Suppressor macrophage treated with lipopolysaccharide for 1 hour (primary cell): ENCODE measurements at regions not wholly inside any gene's neighbourhood (a gene's known extent, or its start where the extent isn't known, plus 50 kb on each side); places are given as distances from the start of the nearest gene placed in this dataset.
A peak's percentile ranks its signal among the peaks of the same experiment; 100 is the strongest.
"Not testable (repeated sequence)": the region's sequence is repeated elsewhere in the genome, so short reads cannot be mapped to it uniquely, and the experiment has no call there.

ENCODE experiments used
- DNase-seq, 3 donors: peaks; one replicate each; pipeline ENCODE4 v3.0.0-alpha.2; 2020 to 2022

DNA sequence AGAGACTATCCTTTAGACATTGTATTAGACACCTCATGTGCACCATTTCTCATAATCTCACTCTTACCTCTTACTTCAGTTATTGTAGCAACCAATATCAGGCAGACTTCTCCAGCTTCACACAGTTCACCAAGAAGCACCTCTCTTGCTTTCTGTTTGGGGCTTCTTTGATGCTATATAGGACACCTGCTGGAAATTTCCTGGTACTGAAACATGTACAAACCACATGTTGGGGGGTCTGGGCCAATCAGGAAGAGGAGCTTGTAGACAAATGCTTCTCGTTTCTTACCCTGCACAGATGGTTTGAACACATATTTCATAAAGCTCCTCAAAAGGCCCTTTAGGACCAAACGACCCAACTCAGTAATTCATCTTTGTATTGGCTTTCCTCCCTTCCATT lies 212.1 kb downstream of the IZUMO3 start:
- DNase-seq: no peak

DNA sequence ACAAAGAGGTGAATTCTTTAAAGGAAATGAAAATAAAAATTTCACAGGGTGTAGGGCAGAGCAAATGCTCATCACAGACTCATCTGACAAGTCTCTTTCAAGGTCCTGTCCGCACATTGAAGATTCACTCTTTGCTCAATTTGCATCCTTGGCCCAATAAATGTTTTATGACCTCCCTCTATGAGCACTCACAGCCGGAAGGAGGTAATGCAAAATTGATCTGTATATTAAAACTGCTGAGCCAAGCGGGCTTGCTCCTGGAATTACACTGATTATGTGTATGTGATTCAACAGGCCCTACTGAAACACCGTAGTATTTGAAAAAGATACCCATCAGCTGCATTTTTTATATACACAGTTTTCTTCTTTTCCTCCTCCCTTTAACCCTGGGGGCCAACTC lies 246.8 kb downstream of the IZUMO3 start:
- DNase-seq: no peak

DNA sequence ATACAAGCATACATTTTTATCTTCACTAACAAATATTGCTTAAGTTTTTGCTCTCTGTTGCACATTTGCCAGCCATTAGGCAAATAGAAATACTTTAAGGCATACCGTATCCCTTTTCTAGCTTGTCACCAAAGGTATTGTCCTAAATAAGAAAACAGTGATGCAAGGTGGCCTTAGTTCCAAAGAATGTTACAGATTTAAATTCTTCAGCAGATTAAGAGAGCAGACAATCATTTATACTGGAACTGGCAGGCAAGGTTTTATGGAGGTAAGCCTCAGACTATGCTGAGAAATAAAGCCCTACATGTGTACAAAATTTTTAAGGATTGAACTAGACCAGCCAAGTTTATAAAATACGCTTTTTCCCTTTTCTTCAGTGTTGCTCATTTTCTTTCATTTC lies 247.8 kb downstream of the IZUMO3 start:
- DNase-seq: no peak

DNA sequence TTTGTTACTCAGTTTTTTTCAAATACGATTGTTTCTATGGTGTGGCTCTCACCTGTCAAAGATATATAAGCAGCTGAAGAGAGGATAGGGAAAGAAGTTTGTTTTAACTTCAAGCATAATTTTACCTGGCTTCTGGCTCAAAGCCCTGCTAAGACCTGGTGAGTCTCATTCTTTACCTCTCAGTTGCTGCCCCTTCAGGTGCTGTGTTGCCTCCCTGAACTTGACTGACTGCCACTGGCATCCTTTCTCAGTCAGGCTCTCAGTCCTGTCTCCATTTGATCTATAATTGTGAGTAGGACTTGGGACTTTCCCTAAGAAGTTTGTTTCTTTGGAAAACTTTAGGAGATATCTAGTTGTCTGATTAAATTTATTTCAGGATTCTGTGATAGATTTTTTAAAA lies 249.6 kb downstream of the IZUMO3 start:
- DNase-seq: no peak

DNA sequence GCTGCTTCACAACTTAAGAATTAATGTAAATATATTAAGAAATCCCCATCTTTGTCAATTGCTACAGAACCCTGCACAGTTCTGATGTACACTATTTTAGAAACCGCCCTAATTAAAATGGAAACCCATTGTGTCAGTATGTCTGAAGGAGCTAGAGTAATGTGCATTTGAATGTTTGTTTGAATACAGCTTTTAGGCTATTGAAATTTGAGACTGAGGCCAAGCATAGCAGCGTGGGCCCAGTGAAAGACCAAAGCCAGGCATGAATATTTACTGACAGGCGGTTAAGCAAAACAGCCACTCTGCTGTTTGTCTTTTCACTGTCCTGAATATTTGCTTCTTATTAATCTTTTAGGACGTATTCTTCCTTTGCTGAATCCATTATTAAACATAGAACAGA lies 252.3 kb downstream of the IZUMO3 start:
- DNase-seq: no peak

DNA sequence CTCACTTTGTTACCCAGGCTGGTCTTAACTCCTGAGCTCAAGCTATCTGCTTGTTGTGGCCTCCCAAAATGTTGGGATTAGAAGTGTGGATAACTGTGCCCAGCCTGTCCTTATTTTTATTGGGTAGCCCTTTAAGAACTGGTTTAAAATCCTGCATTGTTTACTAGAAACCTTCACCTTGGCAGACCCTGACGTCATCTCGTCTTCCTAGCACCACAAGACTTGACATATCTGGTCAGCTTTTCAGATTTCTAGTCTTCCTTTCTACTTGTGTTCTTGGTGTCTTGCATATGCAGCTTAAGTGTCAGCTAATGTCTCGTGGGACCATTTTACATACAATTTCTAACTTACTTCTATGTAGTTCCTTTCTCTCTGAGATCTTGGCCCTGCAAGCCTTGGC lies 258.9 kb downstream of the IZUMO3 start:
- no peak for DNase-seq

DNA sequence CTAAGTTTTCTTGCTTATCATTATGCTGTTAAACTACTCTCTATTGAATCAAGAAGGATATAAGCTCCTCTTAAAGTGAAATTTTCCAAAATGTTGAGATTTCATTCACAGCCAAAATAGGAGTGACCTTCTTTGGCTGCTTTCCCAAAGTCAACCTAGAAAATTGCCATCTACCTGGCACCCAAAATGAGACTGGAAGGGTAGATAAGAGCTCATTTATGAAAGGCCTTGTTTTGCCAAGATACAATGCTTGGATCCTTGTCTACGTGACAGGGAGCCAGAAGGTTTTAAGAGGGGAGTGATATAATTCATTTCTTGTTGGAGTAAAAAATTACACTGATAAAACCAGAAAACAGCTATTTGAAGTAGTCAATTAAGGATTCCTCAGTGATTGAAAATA lies 287.1 kb downstream of the IZUMO3 start:
- DNase-seq: no peak

DNA sequence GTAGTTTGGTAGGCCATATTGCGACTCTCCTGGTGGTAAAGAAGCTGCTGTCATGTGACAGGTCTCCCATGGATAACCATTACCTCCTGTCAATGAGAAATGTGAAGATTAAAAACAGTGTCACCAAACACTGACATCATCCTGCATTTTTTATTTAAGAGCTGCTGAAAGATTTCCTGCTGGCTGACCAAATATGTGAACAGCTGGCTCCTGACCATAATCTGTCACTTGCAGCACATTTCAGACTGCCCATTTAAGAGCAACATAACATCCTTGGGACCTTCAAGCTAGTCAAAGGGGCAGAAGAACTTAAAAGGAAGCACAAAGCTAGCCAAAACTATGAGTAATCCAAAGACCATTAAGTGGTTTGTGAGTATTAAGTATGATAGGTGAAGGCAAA lies 288.0 kb downstream of the IZUMO3 start:
- no peak for DNase-seq

DNA sequence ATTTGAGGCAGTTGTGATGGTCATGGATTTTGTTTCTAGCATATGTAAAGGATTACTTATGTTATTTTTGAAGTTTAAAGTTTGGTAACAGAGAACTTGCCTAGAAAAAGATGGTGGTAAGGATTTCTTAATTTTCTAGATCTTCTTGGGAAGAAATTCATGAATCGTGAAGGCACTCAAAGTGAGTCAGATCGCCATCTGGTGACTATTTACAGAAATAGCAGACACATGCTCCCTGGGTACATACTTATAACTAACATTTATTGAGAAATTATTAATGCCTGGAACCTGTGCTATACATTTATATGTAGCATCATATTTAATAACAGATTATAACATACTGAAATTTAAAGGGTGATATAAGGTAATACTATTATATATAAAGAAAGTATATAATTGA lies 299.7 kb downstream of the IZUMO3 start:
- peak in 1 of 3 donors; percentile 3 for DNase-seq

DNA sequence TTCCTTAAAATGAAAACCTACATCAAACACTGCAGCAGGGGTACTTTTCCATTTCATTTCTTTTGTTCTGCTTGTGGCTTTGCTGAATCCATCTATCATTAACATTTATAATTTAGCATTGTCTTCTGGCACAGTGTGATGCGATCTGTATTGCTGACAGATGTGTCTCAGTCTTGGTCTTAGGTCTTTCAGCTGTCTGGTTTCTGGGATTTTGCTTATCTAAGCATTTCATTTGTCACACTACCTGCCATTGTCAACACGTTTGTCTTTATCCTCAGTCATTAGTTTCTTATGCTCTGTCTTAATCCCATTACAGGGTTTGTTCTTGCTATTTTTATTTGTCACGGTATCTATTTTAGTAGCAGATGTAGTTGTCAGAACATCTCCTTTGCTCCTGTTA lies 303.1 kb downstream of the IZUMO3 start:
- DNase-seq: no peak

DNA sequence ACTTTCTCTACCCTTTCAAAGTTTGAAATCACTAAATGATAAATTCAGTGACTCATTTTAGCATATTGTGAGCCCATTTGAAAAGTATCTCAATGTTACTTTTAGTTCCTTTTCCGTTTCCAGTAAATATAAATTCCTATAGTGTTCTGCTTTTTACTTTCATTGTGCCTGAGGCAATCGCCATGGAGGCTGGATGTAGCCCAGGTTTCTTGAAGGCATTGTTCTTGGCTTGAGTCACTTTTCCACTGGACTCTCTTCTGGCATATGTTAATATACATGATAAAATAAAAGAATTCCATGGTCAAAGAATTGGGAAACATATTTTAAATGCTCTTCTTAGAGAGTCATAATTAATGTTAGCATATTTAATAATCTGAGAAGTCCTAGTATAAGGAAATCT lies 327.0 kb downstream of the IZUMO3 start:
- no peak for DNase-seq

DNA sequence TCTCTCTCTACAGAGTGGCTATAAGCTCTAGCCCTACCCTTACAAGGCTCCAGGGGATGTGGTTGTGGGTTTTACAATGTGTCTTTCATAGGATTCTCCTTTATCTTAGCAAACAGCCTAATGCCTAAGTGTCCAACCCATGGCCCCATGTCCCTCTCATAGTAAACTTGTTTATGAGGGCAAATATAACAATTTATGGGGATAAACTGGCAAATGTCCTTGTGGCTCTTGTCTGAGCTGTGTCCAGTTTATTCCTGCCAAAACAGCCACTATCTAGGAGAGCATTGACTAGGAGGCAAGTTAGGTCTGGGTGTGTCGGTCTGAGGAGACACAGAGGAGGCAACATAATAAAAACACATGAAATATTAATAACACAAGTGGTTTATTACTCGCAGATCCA lies 335.1 kb downstream of the IZUMO3 start:
- no peak for DNase-seq

DNA sequence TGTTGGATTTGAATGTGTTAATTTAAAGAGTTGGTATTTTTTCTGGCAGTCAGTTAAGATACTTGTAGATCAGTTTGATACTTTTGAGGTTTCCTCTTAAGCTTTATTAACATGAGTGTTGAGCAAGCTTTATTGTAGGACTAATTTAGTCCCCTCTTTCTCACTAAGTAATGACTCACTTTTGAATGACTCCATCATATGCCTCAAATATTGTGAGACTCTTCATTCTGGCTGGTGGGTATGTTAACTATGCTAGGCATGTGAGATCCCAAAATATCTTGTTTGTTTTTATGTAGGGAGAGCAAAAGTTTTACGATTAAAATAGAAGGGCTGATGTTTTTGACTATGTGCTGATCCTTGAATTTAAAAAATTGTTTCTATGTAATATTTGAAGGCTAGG lies 355.7 kb downstream of the IZUMO3 start:
- DNase-seq: no peak

DNA sequence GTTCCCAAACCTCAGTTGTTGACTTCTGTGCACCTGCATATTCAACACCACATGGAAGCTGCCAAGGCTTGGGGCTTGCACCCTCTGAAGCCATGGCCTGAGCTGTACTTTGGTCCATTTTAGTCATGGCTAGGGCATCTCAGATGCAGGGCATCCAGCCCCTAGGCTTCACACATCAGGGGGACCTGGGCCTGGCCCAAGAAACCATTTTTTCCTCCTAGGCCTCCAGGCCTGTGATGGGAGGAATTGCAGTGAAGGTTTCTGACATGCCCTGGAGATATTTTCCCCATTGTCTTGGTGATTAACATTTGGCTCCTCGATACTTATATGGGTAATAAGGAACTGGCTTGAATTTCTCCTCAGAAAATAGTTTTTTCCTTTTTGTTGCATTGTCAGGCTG lies 354.5 kb upstream of the ELAVL2 start:
- DNase-seq: not testable (repeated sequence)

DNA sequence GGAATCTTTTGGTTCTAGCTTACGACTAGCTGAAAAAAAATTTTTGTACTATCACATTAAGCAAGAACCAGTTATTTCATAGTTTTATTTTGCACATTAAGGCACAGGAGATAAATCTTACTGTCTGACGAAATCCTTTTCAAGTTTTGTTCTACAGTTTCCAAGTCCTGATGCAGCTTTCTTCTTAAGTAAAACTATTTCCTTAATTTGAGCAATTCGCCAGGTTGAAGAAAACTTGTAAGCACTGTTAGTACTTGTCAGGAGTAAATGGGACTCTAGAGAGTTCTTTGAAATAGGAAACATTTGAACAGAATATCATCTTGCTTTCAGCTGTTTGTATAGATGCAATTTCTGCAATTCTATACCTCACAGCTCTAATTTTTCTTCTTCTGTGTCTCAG lies 318.8 kb upstream of the ELAVL2 start:
- no peak for DNase-seq

DNA sequence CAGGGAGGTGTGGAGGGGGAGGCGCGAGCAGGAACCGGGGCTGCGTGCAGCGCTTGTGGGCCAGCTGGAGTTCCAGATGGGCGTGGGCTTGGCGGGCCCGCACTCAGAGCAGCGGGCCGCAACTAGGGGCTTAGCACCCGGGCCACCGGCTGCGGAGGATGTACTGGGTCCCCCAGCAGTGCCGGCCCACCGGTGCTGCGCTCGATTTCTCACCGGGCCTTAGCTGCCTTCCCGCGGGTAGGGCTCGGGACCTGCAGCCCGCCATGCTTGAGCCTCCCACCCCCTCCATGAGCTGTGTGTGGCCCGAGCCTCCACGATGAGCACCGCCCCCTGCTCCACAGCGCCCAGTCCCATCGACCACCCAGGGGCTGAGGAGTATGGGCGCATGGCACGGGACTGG lies 309.0 kb upstream of the ELAVL2 start:
- not testable (repeated sequence) for DNase-seq

DNA sequence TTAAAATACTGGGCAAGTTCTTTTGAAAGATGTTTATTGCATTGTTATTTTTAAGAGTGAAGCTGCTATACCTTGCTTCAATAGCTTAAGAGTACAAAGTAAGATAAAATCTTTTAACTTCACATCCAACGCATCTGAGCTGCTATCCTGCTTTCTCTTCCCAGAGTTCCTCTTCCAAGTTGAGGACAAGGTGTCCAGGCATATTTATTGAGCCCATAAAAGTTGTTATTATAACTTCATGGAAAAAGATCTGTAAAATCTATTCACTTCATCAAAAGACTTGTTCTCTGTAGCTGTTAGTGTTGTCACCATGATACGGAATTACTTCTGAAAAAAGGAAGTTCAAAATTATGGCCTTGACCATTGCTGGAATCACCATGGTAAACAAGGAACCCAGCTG lies 306.2 kb upstream of the ELAVL2 start:
- DNase-seq: no peak

DNA sequence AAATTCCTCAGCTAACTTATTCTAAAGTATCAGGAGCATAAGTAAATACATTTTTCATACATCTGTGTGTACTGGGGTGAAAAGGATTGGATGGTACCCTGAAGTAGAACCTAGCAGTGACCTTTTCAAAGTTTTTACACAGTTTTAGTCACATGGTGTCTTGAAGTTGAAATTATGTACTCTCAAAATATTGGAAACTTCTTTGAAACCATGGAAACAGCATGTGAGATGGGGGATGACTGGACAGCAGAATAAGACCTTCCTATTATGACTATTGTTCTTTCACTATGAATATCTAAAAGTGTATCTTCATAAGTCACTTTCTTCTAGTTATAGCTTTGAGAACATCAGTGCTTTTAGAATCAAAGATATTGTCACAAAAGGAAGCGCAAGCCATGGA lies 301.5 kb upstream of the ELAVL2 start:
- DNase-seq: no peak

DNA sequence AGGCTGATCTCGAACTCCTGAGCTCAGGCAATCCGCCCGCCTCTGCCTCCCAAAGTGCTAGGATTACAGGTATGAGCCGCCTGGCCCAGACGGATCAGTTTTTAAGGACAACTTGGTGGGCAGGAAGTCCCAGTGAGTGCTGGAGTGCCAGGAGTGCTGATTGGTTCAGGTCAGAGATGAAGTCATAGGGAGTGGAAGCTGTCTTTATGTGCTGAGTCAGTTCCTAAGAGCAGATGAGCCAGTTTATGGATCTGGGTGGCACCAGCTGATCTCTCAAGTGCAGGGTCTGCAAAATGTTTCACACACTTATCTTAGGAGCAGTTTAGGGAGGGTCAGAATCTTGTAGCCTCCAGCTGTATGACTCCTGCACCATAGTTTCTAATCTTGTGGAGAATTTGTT lies 292.1 kb upstream of the ELAVL2 start:
- no peak for DNase-seq

DNA sequence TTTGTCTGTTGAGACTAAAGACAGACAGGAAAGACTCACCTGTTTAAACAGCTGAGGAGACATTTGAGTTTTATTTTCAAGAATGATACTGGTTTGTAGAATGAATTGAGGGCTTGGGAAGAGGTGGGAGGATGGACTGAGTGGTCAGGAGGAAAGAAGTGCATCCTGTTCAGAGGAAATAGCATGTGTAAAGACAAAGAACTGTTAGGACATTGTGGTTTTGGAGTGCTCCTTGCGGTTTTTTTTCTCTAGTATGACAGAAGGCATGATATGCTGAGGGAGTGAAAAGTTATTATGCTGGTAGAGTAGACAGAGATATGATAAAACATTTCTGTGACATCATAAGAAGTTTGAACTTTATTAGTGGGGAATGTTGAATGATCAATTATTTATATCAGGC lies 270.7 kb upstream of the ELAVL2 start:
- DNase-seq: no peak

DNA sequence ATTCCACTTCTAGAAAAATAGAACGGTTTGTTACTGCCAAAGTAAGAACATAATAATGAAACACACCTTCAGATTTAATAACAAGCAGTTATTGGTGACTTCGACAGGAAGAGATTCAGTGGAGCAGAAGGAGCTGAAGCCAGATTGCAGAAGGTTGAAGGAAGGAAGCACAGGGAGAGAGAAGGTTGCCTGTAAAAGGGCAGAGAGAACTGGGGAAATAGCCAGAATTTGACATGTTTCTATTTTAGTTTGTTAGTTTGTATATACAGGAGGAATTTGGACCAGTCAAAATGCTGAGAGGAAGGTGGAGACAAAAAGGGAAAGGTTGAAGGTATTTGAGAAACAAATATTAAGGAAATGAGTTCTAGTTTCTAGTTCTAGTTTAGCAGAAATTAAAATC lies 269.2 kb upstream of the ELAVL2 start:
- no peak for DNase-seq

DNA sequence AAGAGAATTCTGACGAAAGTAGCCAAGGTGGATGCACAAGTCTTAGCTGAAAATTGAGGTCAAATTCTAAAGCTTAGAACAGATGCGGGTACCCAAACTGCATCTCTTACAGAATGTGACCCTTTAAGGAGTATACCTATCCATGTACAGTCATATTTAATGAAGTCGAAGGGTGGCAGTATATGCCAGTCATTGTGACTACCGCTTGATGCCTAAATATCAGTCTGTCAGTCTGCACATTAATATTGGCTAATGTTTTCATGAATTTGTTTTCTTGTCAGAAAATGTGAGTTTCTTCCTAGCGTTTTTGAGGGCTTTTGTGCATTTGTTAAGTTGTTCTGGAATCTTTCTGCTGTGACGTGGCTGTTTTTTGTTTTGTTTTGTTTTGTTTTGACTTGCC lies 264.5 kb upstream of the ELAVL2 start:
- no peak for DNase-seq

DNA sequence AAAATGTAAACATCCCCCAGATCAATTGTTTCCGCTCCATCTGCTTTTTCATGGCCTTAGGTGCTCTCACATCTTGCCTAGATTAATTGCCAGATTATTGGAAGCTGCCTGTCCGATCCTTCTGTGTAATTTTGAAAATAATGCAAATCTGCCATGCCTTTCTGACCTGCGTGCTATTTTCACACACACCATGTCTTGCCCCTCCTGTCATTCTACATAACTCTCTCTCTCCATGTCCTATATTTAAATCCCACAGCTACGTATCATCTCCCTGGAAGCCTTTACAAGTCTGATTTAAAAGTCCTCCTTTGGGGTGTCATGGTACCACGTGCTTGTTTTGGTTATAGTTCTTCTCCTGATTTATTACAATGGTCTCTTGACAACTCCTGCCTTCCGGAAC lies 247.6 kb upstream of the ELAVL2 start:
- no peak for DNase-seq

DNA sequence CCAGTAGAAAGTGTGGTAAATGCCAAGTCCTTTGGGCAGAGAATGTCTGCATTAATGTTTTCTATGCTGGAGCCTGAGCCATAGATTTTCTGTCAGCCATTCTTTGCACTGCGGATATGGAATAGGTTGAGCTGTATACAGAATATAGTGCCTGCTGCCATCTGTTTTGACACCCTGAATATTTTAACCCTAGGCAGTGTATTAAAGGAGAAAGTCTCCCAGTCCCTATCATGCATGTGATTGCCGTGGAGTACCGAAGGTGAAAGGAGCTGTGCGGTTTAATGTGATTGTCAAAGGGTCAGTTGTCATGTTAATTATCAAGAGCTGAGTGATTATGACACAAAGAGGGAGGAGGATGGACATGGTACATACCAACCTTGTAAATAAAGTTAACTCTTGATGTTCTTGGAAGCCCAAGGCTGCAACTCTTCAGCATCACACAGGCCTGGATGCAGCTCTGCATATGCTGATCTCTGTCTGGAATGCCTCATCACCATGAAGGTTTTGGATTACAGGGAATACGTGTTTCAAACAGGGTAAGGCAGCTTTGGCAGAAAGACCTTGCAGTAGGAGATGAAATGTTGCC lies 247.1 kb upstream of the ELAVL2 start:
- no peak for DNase-seq

DNA sequence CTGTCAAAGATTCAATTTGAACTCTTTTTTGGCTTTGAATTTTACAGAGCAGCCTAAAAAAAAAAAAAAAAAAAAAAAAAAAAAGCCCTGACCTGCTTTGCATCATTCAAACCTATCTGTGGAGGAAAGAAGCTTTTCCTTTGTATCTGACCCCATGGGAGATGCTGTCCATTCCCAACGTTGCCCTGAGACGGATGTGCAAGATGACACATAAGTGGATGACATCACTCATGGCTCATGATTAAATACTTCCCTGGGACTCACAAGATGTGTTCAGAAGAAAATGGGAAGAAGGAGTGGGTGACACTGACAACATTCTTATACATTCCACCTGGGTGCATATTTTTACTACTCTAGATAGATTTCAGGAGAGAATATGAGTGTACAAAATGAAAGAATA lies 245.7 kb upstream of the ELAVL2 start:
- no peak for DNase-seq

DNA sequence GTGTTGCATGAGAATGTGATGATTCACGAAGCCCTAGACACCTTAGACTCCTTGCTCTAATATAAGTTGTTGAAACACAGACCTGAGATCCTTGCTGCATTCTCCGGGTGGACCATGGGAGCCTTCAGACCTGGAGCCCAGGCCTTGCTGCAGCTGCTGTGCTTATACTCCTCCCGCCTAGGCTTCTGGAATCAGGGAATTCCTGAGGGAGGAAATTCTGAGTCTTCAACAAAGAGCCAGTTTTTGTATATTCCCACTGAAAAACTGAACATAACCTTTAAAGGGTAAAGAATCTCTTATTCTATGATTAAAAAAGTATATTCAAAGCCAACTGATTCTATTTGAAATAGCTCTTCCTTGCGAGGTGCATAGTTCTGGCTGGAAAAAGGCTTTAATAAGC lies 245.1 kb upstream of the ELAVL2 start:
- DNase-seq: no peak
